H1 (cell line): ENCODE measurements at regions not wholly inside any gene's neighbourhood (a gene's known extent, or its start where the extent isn't known, plus 50 kb on each side); places are given as distances from the start of the nearest gene placed in this dataset.
"Not testable (repeated sequence)": the region's sequence is repeated elsewhere in the genome, so short reads cannot be mapped to it uniquely, and the experiment has no call there.

Experiments used
- CTCF ChIA-PET: fragments of 300-600 bp; sonication (Branson Sonifier 250); formaldehyde crosslinking; loops from one replicate; lab custom pipeline; 2021; ENCODE audit not compliant: partially characterized antibody; lab: Charles Lee
- POLR2A ChIA-PET: fragments of 300-600 bp; sonication (Branson Sonifier 250); formaldehyde crosslinking; loops from one replicate; lab custom pipeline; 2021; ENCODE audit warnings: inconsistent platforms; ENCODE audit not compliant: partially characterized antibody; lab: Charles Lee
- DNase-seq, 2 experiments: peaks; one replicate each; pipeline versions ENCODE4 v3.0.0 to v3.0.0-alpha.2; 2010 to 2022; ENCODE audit warnings: low spot score in 2 of 2, low read depth in 1 of 2, mixed read lengths in 1 of 2
- FAIRE-seq: peaks from 2 replicates; lab custom pipeline; 2011; peaks lifted over from hg19 to GRCh38; lab: Jason Lieb, UNC
- H2AFZ ChIP-seq: 2 replicates; pipeline ENCODE4 v1.8.1; 2012; ENCODE audit warnings: low read length, inconsistent platforms
- H2AK5ac ChIP-seq: 2 replicates; pipeline ENCODE4 v1.6.1; 2013; ENCODE audit warnings: low read depth, low read length
- H2BK120ac ChIP-seq: replicated peaks from 2 replicates; pipeline ENCODE3; 2013; ENCODE audit warnings: low read depth, low read length, inconsistent platforms
- H2BK12ac ChIP-seq: 2 replicates; pipeline ENCODE4 v1.6.1; 2013; ENCODE audit warnings: low read depth, low read length
- H2BK15ac ChIP-seq: 2 replicates; pipeline ENCODE4 v1.6.1; 2013; ENCODE audit warnings: low read length
- H2BK20ac ChIP-seq: 2 replicates; pipeline ENCODE4 v1.6.1; 2013; ENCODE audit warnings: low read length
- H2BK5ac ChIP-seq: 2 replicates; pipeline ENCODE4 v1.6.1; 2013; ENCODE audit warnings: low read depth, low read length
- H3K14ac ChIP-seq: 2 replicates; pipeline ENCODE4 v1.6.1; 2013; ENCODE audit warnings: inconsistent platforms; ENCODE audit not compliant: insufficient read length
- H3K18ac ChIP-seq: 2 replicates; pipeline ENCODE4 v1.6.1; 2013; ENCODE audit warnings: low read length; ENCODE audit errors: extremely low read depth
- H3K23ac ChIP-seq: 2 replicates; pipeline ENCODE4 v1.6.1; 2013; ENCODE audit warnings: inconsistent platforms; ENCODE audit not compliant: insufficient read length
- H3K23me2 ChIP-seq: 2 replicates; pipeline ENCODE4 v1.6.1; 2013; ENCODE audit warnings: low read depth, low read length
- H3K27ac ChIP-seq: 2 replicates; pipeline ENCODE4 v1.6.1; 2011; ENCODE audit warnings: low read depth, low read length, inconsistent platforms
- H3K27me3 ChIP-seq, 4 experiments: replicated peaks in 1 of 4; 1 replicate in 1 of 4; 2 replicates in 3 of 4; pipeline versions ENCODE4 v1.6.1 to v1.8.1; 2011 to 2013; ENCODE audit warnings: low read length in 3 of 4, mild to moderate bottlenecking in 3 of 4, inconsistent platforms in 2 of 4, mixed read lengths in 2 of 4, moderate library complexity in 1 of 4; ENCODE audit not compliant: control insufficient read depth in 3 of 4, insufficient read depth in 3 of 4; ENCODE audit errors: extremely low read depth in 1 of 4
- H3K36me3 ChIP-seq, 4 experiments: 2 replicates each; pipeline versions ENCODE4 v1.6.1 to v1.8.1; 2011 to 2013; ENCODE audit warnings: mild to moderate bottlenecking in 4 of 4, low read length in 3 of 4, moderate library complexity in 2 of 4, control low read depth in 1 of 4, inconsistent platforms in 1 of 4; ENCODE audit not compliant: insufficient read depth in 4 of 4, control insufficient read depth in 2 of 4
- H3K4ac ChIP-seq: replicated peaks from 2 replicates; pipeline ENCODE3; 2013; ENCODE audit warnings: low read length, low read depth, mixed read lengths, inconsistent platforms; ENCODE audit not compliant: insufficient read length
- H3K4me1 ChIP-seq, 4 experiments: replicated peaks in 1 of 4; 1 replicate in 1 of 4; 2 replicates in 3 of 4; pipeline versions ENCODE4 v1.6.1 to v1.8.1; 2011 to 2013; ENCODE audit warnings: low read length in 3 of 4, inconsistent platforms in 2 of 4, mixed read lengths in 1 of 4; ENCODE audit not compliant: insufficient read depth in 4 of 4, control insufficient read depth in 3 of 4
- H3K4me2 ChIP-seq, 2 experiments: 2 replicates each; pipeline versions ENCODE4 v1.6.1 to v1.8.1; 2011 to 2013; ENCODE audit warnings: low read depth in 2 of 2, low read length in 2 of 2, control low read depth in 1 of 2, inconsistent platforms in 1 of 2, mild to moderate bottlenecking in 1 of 2; ENCODE audit not compliant: insufficient read depth in 1 of 2
- H3K4me3 ChIP-seq, 4 experiments: fragments of 200-600, 300-600 bp in 1 of 4; sonication (generic), shearing (Covaris generic), sonication (Bioruptor Twin) in 1 of 4; 2 replicates each; pipeline versions ENCODE4 v1.5.1 to v1.8.1; 2011 to 2016; ENCODE audit warnings: low read length in 4 of 4, low read depth in 3 of 4, control low read depth in 2 of 4, inconsistent platforms in 2 of 4, mild to moderate bottlenecking in 2 of 4, mixed read lengths in 1 of 4, moderate library complexity in 1 of 4; ENCODE audit not compliant: insufficient read depth in 2 of 4; ENCODE audit errors: extremely low read depth in 1 of 4
- H3K56ac ChIP-seq: replicated peaks from 2 replicates; pipeline ENCODE3; 2013; ENCODE audit warnings: low read depth, mild to moderate bottlenecking, mixed read lengths, low read length, inconsistent platforms; ENCODE audit not compliant: insufficient read length
- H3K79me1 ChIP-seq: 2 replicates; pipeline ENCODE4 v1.6.1; 2013; ENCODE audit warnings: low read depth, low read length, control low read depth
- H3K79me2 ChIP-seq, 2 experiments: 2 replicates each; pipeline versions ENCODE4 v1.6.1 to v1.8.1; 2012 to 2013; ENCODE audit warnings: low read length in 2 of 2, mild to moderate bottlenecking in 2 of 2, inconsistent platforms in 1 of 2; ENCODE audit not compliant: insufficient read depth in 2 of 2, control insufficient read depth in 1 of 2
- H3K9ac ChIP-seq, 4 experiments: replicated peaks in 1 of 4; 1 replicate in 1 of 4; 2 replicates in 3 of 4; pipeline versions ENCODE4 v1.6.1 to v1.8.1; 2011 to 2013; ENCODE audit warnings: low read depth in 3 of 4, low read length in 3 of 4, control low read depth in 2 of 4, mild to moderate bottlenecking in 2 of 4, moderate library complexity in 2 of 4, inconsistent platforms in 1 of 4; ENCODE audit errors: extremely low read depth in 1 of 4
- H3K9me3 ChIP-seq, 2 experiments: 2 replicates each; pipeline versions ENCODE4 v1.6.1 to v1.8.1; 2012 to 2013; ENCODE audit warnings: mild to moderate bottlenecking in 2 of 2, moderate library complexity in 2 of 2, control low read depth in 1 of 2, inconsistent platforms in 1 of 2, low read depth in 1 of 2, low read length in 1 of 2, mixed read lengths in 1 of 2; ENCODE audit not compliant: insufficient read depth in 2 of 2
- H4K20me1 ChIP-seq, 2 experiments: replicated peaks in 1 of 2; 2 replicates each; pipeline versions ENCODE3 to v1.8.1; 2011 to 2013; ENCODE audit warnings: inconsistent platforms in 2 of 2, low read length in 2 of 2, mild to moderate bottlenecking in 1 of 2; ENCODE audit not compliant: insufficient read depth in 2 of 2, control insufficient read depth in 1 of 2
- H4K5ac ChIP-seq: 2 replicates; pipeline ENCODE4 v1.6.1; 2013; ENCODE audit warnings: low read length, low read depth, mixed read lengths, inconsistent platforms; ENCODE audit not compliant: insufficient read length
- H4K8ac ChIP-seq: 2 replicates; pipeline ENCODE4 v1.8.0; 2013; ENCODE audit warnings: mild to moderate bottlenecking, moderate library complexity, low read length, inconsistent platforms; ENCODE audit not compliant: insufficient read depth; ENCODE audit errors: extremely low read depth
- H4K91ac ChIP-seq: replicated peaks from 2 replicates; pipeline ENCODE3; 2013; ENCODE audit warnings: low read length, mixed read lengths, inconsistent platforms; ENCODE audit not compliant: insufficient read length
- WGBS, 2 experiments: shearing (Covaris generic) in 1 of 2; methylation state at CpG; one replicate each; pipeline versions ENCODE4 v1.1.6 to v1.1.7; 2013 to 2015; ENCODE audit warnings: low lambda C conversion rate in 2 of 2, mixed read lengths in 2 of 2, inconsistent platforms in 1 of 2, low coverage in 1 of 2, missing lambda C conversion rate in 1 of 2; ENCODE audit not compliant: insufficient replicate concordance in 2 of 2, insufficient coverage in 1 of 2, insufficient read length in 1 of 2; ENCODE audit errors: extremely low coverage in 1 of 2, missing lambda C conversion rate in 1 of 2; 5-methylcytosine and 5-hydroxymethylcytosine counted together

DNA sequence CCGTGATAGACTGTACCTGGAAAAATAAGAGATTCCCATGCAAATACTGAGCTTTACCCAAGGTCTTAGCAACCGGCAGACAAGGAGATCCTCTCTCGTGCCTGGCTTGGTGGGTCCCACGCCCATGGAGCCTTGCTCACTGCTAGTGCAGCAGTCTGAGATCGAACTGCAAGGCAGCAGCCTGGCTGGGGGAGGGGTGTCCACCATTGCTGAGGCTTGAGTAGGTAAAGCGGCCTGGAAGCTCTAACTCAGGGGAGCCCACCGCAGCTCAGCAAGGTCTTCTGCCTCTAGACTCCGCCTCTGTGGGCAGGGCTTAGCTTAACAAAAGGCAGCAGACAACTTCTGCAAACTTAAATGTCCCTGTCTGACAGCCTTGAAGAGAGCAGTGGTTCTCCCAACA, 778.4 kb upstream of the SLC35B3 start:
- H3K9ac ChIP-seq, H3K14ac ChIP-seq, H2BK20ac ChIP-seq, H4K20me1 ChIP-seq, DNase-seq, CTCF ChIA-PET, POLR2A ChIA-PET, H2BK5ac ChIP-seq, H4K5ac ChIP-seq, H2BK12ac ChIP-seq, H3K4me2 ChIP-seq, H3K79me1 ChIP-seq, FAIRE-seq, H3K23me2 ChIP-seq, H3K79me2 ChIP-seq, H3K4ac ChIP-seq, H3K4me1 ChIP-seq, H4K91ac ChIP-seq, H3K56ac ChIP-seq, H3K36me3 ChIP-seq, H3K23ac ChIP-seq, H3K27me3 ChIP-seq, H2BK15ac ChIP-seq, H2AK5ac ChIP-seq, H3K18ac ChIP-seq, H3K9me3 ChIP-seq, H3K27ac ChIP-seq, H3K4me3 ChIP-seq, H2BK120ac ChIP-seq, H4K8ac ChIP-seq: not testable (repeated sequence)
- WGBS, 2 experiments, result 87% methylated on average over 8 of the region's 8 CpGs; no CpG with 5 or more reads in 1 of the 2 experiments
- peak overlapping the region; percentile 90; the same call in 1 of the 2 replicates for H2AFZ ChIP-seq
